CD4-positive, alpha-beta T cell treated with Interleukin-17A for 4 hours (primary cell): ENCODE measurements at regions not wholly inside any gene's neighbourhood (a gene's known extent, or its start where the extent isn't known, plus 50 kb on each side); places are given as distances from the start of the nearest gene placed in this dataset.

Experiments
- DNase-seq: peaks from one replicate; pipeline ENCODE4 v3.0.0-alpha.2; 2020; ENCODE audit warnings: mixed read lengths

GRCh38 chr18:8538935-8539334 is 70.3 kb upstream of the RAB12 start:
- no peak for DNase-seq

- no peak for DNase-seq
Observed at GRCh38 chr18:8546677-8547076, 62.6 kb upstream of the RAB12 start.

GRCh38 chr18:8548186-8548585 is 61.1 kb upstream of the RAB12 start:
- no peak for DNase-seq

- no peak for DNase-seq
Observed at GRCh38 chr18:8549254-8549757, 59.9 kb upstream of the RAB12 start.

- DNase-seq: no peak
Observed at GRCh38 chr18:8552151-8552550, 57.1 kb upstream of the RAB12 start.

- no peak for DNase-seq
Observed at GRCh38 chr18:8554354-8554753, 54.9 kb upstream of the RAB12 start.

- no peak for DNase-seq
Observed at GRCh38 chr18:8556424-8556823, 52.8 kb upstream of the RAB12 start.
